ENCODE measurements at regions not wholly inside any gene's neighbourhood (a gene's known extent, or its start where the extent isn't known, plus 50 kb on each side); places are given as distances from the start of the nearest gene placed in this dataset.
A peak's percentile ranks its signal among the peaks of the same experiment; 100 is the strongest.

GRCh38 chr7:124263232-124263827 is 230.5 kb upstream of the TMEM229A start:
- H3T11ph ChIP-seq (ENCODE audit: low read length), result no peak overlapping the region
- no peak overlapping the region for H4K91ac ChIP-seq (ENCODE audit: insufficient read length, low read depth, low read length)
- peak; percentile 50 for DNase-seq
- no peak overlapping the region; the same call in 1 of the 2 replicates for H3K14ac ChIP-seq (ENCODE audit: insufficient read depth, low read length)
- H2BK20ac ChIP-seq (ENCODE audit: low read depth, low read length, poor library complexity, severe bottlenecking), result no peak overlapping the region
- Mint-ChIP-seq H3K4me3 (no peak overlapping the region), H3K36me3 (ENCODE audit: insufficient read depth in 1 of 3, low read depth in 3 of 3) (no peaks in the 10 kb centered on the region), H3K27me3 (ENCODE audit: low read depth) (peaks cover 9% of the 10 kb centered on the region), H3K9me3 (no peaks in the 10 kb centered on the region), H3K4me1 (peaks cover 34 to 40% of the 10 kb centered on the region in 2 experiments), H3K27ac (peak overlapping the region in 2 of 3 experiments; percentile 88 to 93; a peak in 2 of 7 replicates)
- no peak overlapping the region for H2BK120ac ChIP-seq (ENCODE audit: low read depth, low read length, poor library complexity, severe bottlenecking)
- no peaks in the 10 kb centered on the region for H3K27me3 ChIP-seq (ENCODE audit: insufficient read depth, low read length)
- no peak overlapping the region for H2BK12ac ChIP-seq (ENCODE audit: insufficient read length, low read depth, low read length)
- TF ChIP-seq, protein P1, sequence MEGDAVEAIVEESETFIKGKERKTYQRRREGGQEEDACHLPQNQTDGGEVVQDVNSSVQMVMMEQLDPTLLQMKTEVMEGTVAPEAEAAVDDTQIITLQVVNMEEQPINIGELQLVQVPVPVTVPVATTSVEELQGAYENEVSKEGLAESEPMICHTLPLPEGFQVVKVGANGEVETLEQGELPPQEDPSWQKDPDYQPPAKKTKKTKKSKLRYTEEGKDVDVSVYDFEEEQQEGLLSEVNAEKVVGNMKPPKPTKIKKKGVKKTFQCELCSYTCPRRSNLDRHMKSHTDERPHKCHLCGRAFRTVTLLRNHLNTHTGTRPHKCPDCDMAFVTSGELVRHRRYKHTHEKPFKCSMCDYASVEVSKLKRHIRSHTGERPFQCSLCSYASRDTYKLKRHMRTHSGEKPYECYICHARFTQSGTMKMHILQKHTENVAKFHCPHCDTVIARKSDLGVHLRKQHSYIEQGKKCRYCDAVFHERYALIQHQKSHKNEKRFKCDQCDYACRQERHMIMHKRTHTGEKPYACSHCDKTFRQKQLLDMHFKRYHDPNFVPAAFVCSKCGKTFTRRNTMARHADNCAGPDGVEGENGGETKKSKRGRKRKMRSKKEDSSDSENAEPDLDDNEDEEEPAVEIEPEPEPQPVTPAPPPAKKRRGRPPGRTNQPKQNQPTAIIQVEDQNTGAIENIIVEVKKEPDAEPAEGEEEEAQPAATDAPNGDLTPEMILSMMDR (conservative IDR thresholded peaks at IDR 0.05), result peak; percentile 25; the same call in 1 of the 3 replicates
- no peak overlapping the region for H3K18ac ChIP-seq (ENCODE audit: insufficient read length, low read depth, low read length)
- no peaks in the 10 kb centered on the region for H3K79me2 ChIP-seq (ENCODE audit: insufficient read depth, low read length)
- H3K9me3 ChIP-seq (ENCODE audit: control insufficient read depth, low read depth, low read length), result no peaks in the 10 kb centered on the region
- no peak overlapping the region for H2BK5ac ChIP-seq (ENCODE audit: insufficient read length, low read length)
- no peak overlapping the region for H4K5ac ChIP-seq (ENCODE audit: insufficient read length, low read depth, low read length)
- no peaks in the 10 kb centered on the region for H4K20me1 ChIP-seq (ENCODE audit: control insufficient read depth, insufficient read depth, insufficient read length)
- H3K56ac ChIP-seq (ENCODE audit: insufficient read length, low read depth, low read length), result no peak overlapping the region
- H4K8ac ChIP-seq (replicated peaks; ENCODE audit: insufficient read length, low read depth, low read length), result no peak overlapping the region
- no peak overlapping the region for H3K23ac ChIP-seq (ENCODE audit: insufficient read length, low read depth, low read length)
- no CpG with 5 or more reads among the region's 4 CpGs for WGBS (ENCODE audit: extremely low coverage, insufficient read length, low lambda C conversion rate)
- H2AFZ ChIP-seq (ENCODE audit: low read length), result no peak overlapping the region
- no peak overlapping the region for H3K4ac ChIP-seq (ENCODE audit: low read depth, low read length)
- no peak overlapping the region for H3K9ac ChIP-seq (ENCODE audit: extremely low read depth, insufficient read length, low read length)
- no peak overlapping the region for H3K4me2 ChIP-seq (ENCODE audit: insufficient read depth, insufficient read length, low read length)
- no peak overlapping the region for H2AK5ac ChIP-seq (ENCODE audit: insufficient read length, low read length)
- peaks cover 5% of the 10 kb centered on the region for H3K4me1 ChIP-seq (ENCODE audit: insufficient read depth, low read length)
- H2BK15ac ChIP-seq (ENCODE audit: low read depth, low read length), result no peak overlapping the region
- H3K79me1 ChIP-seq (ENCODE audit: insufficient read depth, low read depth, low read length, poor library complexity, severe bottlenecking), result no peaks in the 10 kb centered on the region
- H3K23me2 ChIP-seq (ENCODE audit: insufficient read length, low read depth, low read length, poor library complexity, severe bottlenecking), result no peaks in the 10 kb centered on the region
- H3K27ac ChIP-seq (ENCODE audit: insufficient read length, low read depth, low read length), result no peak overlapping the region

Measured in H9 (cell line).